Heart right ventricle (tissue), 16 donors: ENCODE measurements at regions not wholly inside any gene's neighbourhood (a gene's known extent, or its start where the extent isn't known, plus 50 kb on each side); places are given as distances from the start of the nearest gene placed in this dataset.

Experiments used
- ATAC-seq, 8 donors: fragments of 200-7000 bp; cut with Tn5 transposase; one replicate each; pipeline ENCODE4 v1.9.1; 2020; ENCODE audit warnings: mild to moderate bottlenecking in 8 of 8, moderate library complexity in 8 of 8, moderate number of reproducible peaks in 1 of 8
- DNase-seq, 2 donors: peaks; one replicate each; pipeline ENCODE4 v3.0.0-alpha.2; 2020
- H3K27ac ChIP-seq, 10 donors: fragments of 200-600 bp; sonication (generic) in 2 of 10; one replicate each; pipeline versions ENCODE4 v1.5.0 to v1.8.0; 2020 to 2022; ENCODE audit warnings: mild to moderate bottlenecking in 3 of 10
- H3K27me3 ChIP-seq, 7 donors: fragments of 200-600 bp; one replicate each; pipeline ENCODE4 v1.8.0; 2021 to 2022; ENCODE audit warnings: mild to moderate bottlenecking in 2 of 7
- H3K36me3 ChIP-seq, 9 donors: fragments of 200-600 bp; sonication (generic) in 1 of 9; one replicate each; pipeline versions ENCODE4 v1.5.0 to v1.8.0; 2020 to 2022; ENCODE audit warnings: mild to moderate bottlenecking in 2 of 9
- H3K4me1 ChIP-seq, 9 donors: fragments of 200-600 bp; sonication (generic) in 1 of 9; one replicate each; pipeline versions ENCODE4 v1.5.0 to v1.8.0; 2020 to 2022; ENCODE audit warnings: mild to moderate bottlenecking in 4 of 9
- H3K4me3 ChIP-seq, 10 donors: fragments of 200-600 bp; sonication (generic) in 2 of 10; one replicate each; pipeline versions ENCODE4 v1.5.0 to v1.8.0; 2020 to 2022; ENCODE audit warnings: mild to moderate bottlenecking in 7 of 10, moderate library complexity in 2 of 10
- H3K9me3 ChIP-seq, 11 donors: fragments of 200-600 bp in 10 of 11; sonication (generic) in 2 of 11; one replicate each; pipeline versions ENCODE4 v1.5.0 to v1.8.0; 2013 to 2022; ENCODE audit warnings: mild to moderate bottlenecking in 2 of 11, control low read depth in 1 of 11, moderate library complexity in 1 of 11
- WGBS, 2 donors: extraction: QIAGEN DNeasy Blood & Tissue Kit; methylation state at CpG; one replicate each; pipeline ENCODE4 v1.1.7; 2013; ENCODE audit warnings: inconsistent platforms in 1 of 2; 5-methylcytosine and 5-hydroxymethylcytosine counted together
- intact Hi-C, 10 donors: fragments of 100-400 bp; cut with DNase I; formaldehyde crosslinking; loops; one replicate each; pipeline versions ENCODE4 v1.11.1 to v1.14.2; 2022
- TF ChIP-seq, protein P1 (sequence below), 9 donors: fragments of 200-600 bp; sonication (generic) in 2 of 9; IDR thresholded peaks; one replicate each; pipeline versions ENCODE4 v1.5.0 to v1.8.0; 2021 to 2022; ENCODE audit warnings: antibody characterized with exemption in 9 of 9, mild to moderate bottlenecking in 5 of 9, moderate library complexity in 1 of 9
- donor health status: Arrhythmogenic right ventricular cardiomyopathy.
- donor health status: ischemic (EF 13 %, LVEDD 7.1; RV severe dilation, severe dysfunction).
- donor health status: healthy with polysubstance abuse.
- donor health status: DM: no; HTN: yes; CAD: no.
- donor health status: DM: no; HTN: no; CAD: no.
- donor health status: ischemic (EF 25% LVEDD 6.9; RV normal size, moderate dysfunction).
- donor health status: ischemic (EF 25% LVEDD 5.7; RV mildly dilated, moderate dysfunction).
- donor health status: healthy.
- donor health status: DM: yes; HTN: yes; CAD: no.
- donor health status: Ischemic cardiomyopathy.
- donor health status: ischemic (EF 35%, LVEDD 5.7; RV mildly dilated, moderate dysfunction).
- donor health status: nonischemic (EF 11% LVEDD 7.7; RV severe dilation, severe dysfunction).
- donor health status: DM: yes; HTN: yes; CAD: no.
- donor health status: PGD.
- donor health status: ischemic (EF 29% LVEDD 5.4; RV normal size, mild dysfunction).
- donor health status: nonischemic (EF 23%, LVEDD 6.1; RV moderate dilation, normal function).

DNA sequence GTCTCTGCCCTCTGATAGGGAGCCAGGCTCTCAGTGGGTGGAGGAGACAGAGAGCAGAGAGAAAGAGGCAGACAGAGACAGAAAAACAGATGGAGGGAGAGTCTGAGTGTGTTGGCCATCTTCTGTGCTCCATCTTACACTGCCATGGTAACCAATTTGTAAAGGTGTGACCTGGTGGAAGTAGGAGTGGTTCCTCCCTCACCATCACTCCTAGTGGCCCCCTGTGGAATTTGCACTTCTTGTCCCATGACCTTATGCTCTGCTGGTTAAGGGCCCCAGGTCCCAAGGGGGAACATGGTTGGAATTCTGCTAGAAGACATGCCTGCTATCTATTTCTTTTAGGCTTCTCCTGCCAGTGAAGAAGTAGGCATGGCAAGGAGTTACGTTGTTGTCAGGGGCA lies 376.7 kb upstream of the CCDC196 start:
- H3K4me3 ChIP-seq = no peak overlapping the region

DNA sequence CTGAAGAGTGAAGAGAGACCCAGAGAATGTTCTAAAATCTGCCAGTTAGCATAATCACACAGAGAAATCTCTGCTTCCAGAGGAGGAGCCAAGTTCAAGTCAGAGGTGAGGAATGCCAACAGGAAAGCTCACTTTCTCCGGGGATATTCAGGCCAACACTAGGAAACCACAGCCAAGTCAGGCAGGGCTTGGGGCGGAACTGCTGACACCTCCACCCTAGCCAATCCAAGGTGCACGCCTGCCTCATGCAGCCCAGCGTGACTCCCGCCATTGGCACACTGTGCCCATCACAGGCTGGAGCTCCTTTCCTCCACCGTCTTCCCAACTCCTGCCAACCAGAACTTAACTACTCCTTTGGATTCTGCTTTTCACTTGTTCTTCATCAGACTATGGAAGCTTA lies 374.3 kb upstream of the CCDC196 start:
- 88 to 94% methylated on average over 6 of the region's 6 CpGs for WGBS, 2 donors
- H3K27ac ChIP-seq = no peak overlapping the region
- no peaks in the 10 kb centered on the region for H3K36me3 ChIP-seq
- TF ChIP-seq, protein P1, sequence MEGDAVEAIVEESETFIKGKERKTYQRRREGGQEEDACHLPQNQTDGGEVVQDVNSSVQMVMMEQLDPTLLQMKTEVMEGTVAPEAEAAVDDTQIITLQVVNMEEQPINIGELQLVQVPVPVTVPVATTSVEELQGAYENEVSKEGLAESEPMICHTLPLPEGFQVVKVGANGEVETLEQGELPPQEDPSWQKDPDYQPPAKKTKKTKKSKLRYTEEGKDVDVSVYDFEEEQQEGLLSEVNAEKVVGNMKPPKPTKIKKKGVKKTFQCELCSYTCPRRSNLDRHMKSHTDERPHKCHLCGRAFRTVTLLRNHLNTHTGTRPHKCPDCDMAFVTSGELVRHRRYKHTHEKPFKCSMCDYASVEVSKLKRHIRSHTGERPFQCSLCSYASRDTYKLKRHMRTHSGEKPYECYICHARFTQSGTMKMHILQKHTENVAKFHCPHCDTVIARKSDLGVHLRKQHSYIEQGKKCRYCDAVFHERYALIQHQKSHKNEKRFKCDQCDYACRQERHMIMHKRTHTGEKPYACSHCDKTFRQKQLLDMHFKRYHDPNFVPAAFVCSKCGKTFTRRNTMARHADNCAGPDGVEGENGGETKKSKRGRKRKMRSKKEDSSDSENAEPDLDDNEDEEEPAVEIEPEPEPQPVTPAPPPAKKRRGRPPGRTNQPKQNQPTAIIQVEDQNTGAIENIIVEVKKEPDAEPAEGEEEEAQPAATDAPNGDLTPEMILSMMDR (IDR thresholded peaks at IDR 0.05) = no peak
- intact Hi-C loops = no loop called here
- ATAC-seq = no peak
- no peak overlapping the region for H3K4me3 ChIP-seq
- H3K27me3 ChIP-seq = peaks cover 0 to 6% (median 0%) of the 10 kb centered on the region in 7 donors
- no peak for DNase-seq
- no peaks in the 10 kb centered on the region for H3K9me3 ChIP-seq
- no peaks in the 10 kb centered on the region for H3K4me1 ChIP-seq

More for the DNA sequence above, 376.7 kb upstream of the CCDC196 start:
- Histone ChIP-seq H3K4me1 (no peaks in the 10 kb centered on the region), H3K27me3 (peaks cover 0 to 6% (median 0%) of the 10 kb centered on the region in 7 donors), H3K27ac (no peak overlapping the region), H3K36me3 (no peaks in the 10 kb centered on the region), H3K9me3 (no peaks in the 10 kb centered on the region)
- no peak for ATAC-seq
- TF ChIP-seq, protein P1 (IDR thresholded peaks at IDR 0.05) = no peak
- DNase-seq = no peak
- intact Hi-C loops = no loop called here
- WGBS, 2 donors = 81 to 91% methylated on average over 1 of the region's 1 CpG

DNA sequence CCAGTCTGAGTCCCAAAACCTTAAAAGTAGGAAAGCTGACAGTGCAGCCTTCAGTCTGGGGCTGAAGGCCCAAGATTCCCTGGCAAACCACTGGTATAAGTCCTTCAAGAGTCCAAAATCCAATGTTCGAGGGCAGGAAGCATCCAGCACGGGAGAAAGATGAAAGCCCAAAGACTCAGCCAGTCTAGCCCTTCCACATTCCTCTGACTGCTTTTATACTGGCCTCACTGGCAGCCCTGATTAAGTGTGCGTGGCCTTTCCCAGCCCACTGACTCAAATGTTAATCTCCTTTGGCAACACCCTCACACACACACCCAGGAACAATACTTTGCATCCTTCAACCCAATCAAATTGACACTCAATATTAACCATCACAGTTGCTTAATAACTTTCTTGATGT lies 372.1 kb upstream of the CCDC196 start:
- H3K27me3 ChIP-seq = peaks cover 0 to 6% (median 0%) of the 10 kb centered on the region in 7 donors
- WGBS, 2 donors = 68% methylated on average over 3 of the region's 3 CpGs
- H3K27ac ChIP-seq = no peak overlapping the region
- TF ChIP-seq, protein P1 (IDR thresholded peaks at IDR 0.05) = no peak
- ATAC-seq (no peak), DNase-seq (no peak)
- H3K9me3 ChIP-seq = no peaks in the 10 kb centered on the region
- intact Hi-C loops = no loop called here
- no peaks in the 10 kb centered on the region for H3K4me1 ChIP-seq
- no peaks in the 10 kb centered on the region for H3K36me3 ChIP-seq
- no peak overlapping the region for H3K4me3 ChIP-seq

DNA sequence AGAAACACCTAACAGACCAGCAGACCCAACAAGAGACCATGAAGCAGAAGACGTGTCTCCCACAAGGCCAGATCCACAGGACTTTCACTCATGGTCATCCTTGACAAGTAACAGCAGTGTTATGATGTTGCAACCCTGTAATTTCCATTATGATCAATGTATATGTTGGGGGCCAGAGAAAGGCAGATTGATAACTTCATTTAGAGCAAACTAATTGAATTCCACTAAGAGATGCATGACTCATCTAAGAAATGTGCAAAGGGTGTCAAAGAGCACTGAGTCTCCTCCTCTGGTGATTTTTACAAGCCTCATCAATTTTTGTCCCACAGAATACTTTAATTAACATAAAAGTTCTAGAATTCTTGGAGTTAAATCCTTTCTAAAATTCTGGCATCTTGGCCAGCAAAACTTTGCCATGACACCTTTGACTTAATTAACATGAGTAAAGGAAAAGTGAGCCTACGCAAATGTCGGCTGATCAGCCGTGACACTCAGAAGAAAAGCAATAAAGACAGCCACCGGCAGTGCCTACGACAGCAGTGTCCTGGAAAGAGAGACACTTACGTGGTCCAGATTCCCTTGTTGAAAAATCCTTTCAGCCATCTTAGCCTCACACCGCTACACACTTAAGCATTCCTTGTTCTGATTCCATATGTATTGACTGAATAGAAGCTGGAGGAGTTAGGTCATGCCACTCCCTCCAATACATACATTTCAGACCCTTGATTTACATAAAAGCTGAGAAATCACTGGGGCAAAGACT lies 370.2 kb upstream of the CCDC196 start:
- Histone ChIP-seq H3K27ac (no peak overlapping the region), H3K9me3 (no peaks in the 10 kb centered on the region), H3K27me3 (no peaks in the 10 kb centered on the region), H3K36me3 (no peaks in the 10 kb centered on the region), H3K4me1 (no peaks in the 10 kb centered on the region), H3K4me3 (no peak overlapping the region)
- TF ChIP-seq, protein P1 (IDR thresholded peaks at IDR 0.05) = no peak
- WGBS, 2 donors = 84 to 88% methylated on average over 8 of the region's 8 CpGs
- DNase-seq (no peak), ATAC-seq (no peak)
- intact Hi-C loops = no loop called here
